ENCODE measurements at regions not wholly inside any gene's neighbourhood (a gene's known extent, or its start where the extent isn't known, plus 50 kb on each side); places are given as distances from the start of the nearest gene placed in this dataset.

DNA sequence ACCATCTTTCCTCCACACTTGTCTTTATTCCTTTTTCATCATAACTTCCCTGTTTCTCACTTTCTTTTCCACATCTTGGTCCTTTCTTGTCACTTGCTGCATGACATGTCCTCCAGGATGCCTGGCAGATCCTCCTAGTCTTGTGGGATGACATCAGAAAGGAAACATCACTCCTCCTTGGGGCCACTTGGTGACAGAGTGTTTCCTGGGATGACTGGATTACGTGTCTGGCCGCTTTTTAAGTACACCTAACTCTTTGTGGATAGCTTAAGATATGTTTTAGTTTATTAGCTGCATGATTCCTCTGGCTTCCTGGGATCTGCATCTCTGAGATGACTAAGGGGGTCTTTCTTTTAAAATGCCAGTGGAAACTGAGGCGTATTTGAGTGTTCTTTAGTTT is 363.5 kb upstream of the FRG2C start:
- TF ChIP-seq, protein P1, sequence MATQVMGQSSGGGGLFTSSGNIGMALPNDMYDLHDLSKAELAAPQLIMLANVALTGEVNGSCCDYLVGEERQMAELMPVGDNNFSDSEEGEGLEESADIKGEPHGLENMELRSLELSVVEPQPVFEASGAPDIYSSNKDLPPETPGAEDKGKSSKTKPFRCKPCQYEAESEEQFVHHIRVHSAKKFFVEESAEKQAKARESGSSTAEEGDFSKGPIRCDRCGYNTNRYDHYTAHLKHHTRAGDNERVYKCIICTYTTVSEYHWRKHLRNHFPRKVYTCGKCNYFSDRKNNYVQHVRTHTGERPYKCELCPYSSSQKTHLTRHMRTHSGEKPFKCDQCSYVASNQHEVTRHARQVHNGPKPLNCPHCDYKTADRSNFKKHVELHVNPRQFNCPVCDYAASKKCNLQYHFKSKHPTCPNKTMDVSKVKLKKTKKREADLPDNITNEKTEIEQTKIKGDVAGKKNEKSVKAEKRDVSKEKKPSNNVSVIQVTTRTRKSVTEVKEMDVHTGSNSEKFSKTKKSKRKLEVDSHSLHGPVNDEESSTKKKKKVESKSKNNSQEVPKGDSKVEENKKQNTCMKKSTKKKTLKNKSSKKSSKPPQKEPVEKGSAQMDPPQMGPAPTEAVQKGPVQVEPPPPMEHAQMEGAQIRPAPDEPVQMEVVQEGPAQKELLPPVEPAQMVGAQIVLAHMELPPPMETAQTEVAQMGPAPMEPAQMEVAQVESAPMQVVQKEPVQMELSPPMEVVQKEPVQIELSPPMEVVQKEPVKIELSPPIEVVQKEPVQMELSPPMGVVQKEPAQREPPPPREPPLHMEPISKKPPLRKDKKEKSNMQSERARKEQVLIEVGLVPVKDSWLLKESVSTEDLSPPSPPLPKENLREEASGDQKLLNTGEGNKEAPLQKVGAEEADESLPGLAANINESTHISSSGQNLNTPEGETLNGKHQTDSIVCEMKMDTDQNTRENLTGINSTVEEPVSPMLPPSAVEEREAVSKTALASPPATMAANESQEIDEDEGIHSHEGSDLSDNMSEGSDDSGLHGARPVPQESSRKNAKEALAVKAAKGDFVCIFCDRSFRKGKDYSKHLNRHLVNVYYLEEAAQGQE (IDR thresholded peaks at IDR 0.05; ENCODE audit: low read depth, low read length): no peak
- TF ChIP-seq RCOR1 (IDR thresholded peaks at IDR 0.05; ENCODE audit: low read length) (no peak), RFX5 (IDR thresholded peaks at IDR 0.05; ENCODE audit: low read length) (no peak)
